ENCODE measurements at regions not wholly inside any gene's neighbourhood (a gene's known extent, or its start where the extent isn't known, plus 50 kb on each side); places are given as distances from the start of the nearest gene placed in this dataset.

GRCh38 chr2:9141706-9142460 lies 64.7 kb upstream of the ASAP2 start:
- no peak overlapping the region for H3K27ac Mint-ChIP-seq

GRCh38 chr2:9141091-9141667 lies 65.4 kb upstream of the ASAP2 start:
- Mint-ChIP-seq H3K36me3 (no peaks in the 10 kb centered on the region), H3K27ac (no peak overlapping the region), H3K4me3 (no peak overlapping the region), H3K9me3 (no peaks in the 10 kb centered on the region), H3K4me1 (no peaks in the 10 kb centered on the region)
- ATAC-seq, result no peak
- no peak for DNase-seq (ENCODE audit: low spot score in 2 of 2)

More at GRCh38 chr2:9141706-9142460, 64.7 kb upstream of the ASAP2 start:
- Mint-ChIP-seq H3K9me3 (no peaks in the 10 kb centered on the region), H3K36me3 (no peaks in the 10 kb centered on the region), H3K4me3 (no peak overlapping the region), H3K4me1 (no peaks in the 10 kb centered on the region)
- ATAC-seq, result no peak
- DNase-seq (ENCODE audit: low spot score in 2 of 2), result no peak

GRCh38 chr2:9140645-9141044 lies 66.0 kb upstream of the ASAP2 start:
- Mint-ChIP-seq H3K4me3 (no peak overlapping the region), H3K4me1 (no peaks in the 10 kb centered on the region), H3K27ac (no peak overlapping the region), H3K9me3 (no peaks in the 10 kb centered on the region), H3K36me3 (no peaks in the 10 kb centered on the region)
- ATAC-seq, result no peak
- no peak for DNase-seq (ENCODE audit: low spot score in 2 of 2)

- no peaks in the 10 kb centered on the region for H3K9me3 Mint-ChIP-seq
- no peaks in the 10 kb centered on the region for H3K4me1 Mint-ChIP-seq
- H3K27ac Mint-ChIP-seq, result no peak overlapping the region
- H3K36me3 Mint-ChIP-seq, result no peaks in the 10 kb centered on the region
- DNase-seq (ENCODE audit: low spot score in 2 of 2) (peak; percentile 66 to 85), ATAC-seq (peak; percentile 53)
- no peak overlapping the region for H3K4me3 Mint-ChIP-seq
These were observed 66.8 kb upstream of the ASAP2 start for GRCh38 chr2:9139491-9140443.

GRCh38 chr2:9137379-9138150 lies 69.0 kb upstream of the ASAP2 start:
- DNase-seq (ENCODE audit: low spot score in 2 of 2), result no peak
- Mint-ChIP-seq H3K36me3 (no peaks in the 10 kb centered on the region), H3K27ac (no peak overlapping the region), H3K4me1 (no peaks in the 10 kb centered on the region), H3K4me3 (no peak overlapping the region), H3K9me3 (peaks cover 6% of the 10 kb centered on the region)
- no peak for ATAC-seq

- Mint-ChIP-seq H3K9me3 (peaks cover 8% of the 10 kb centered on the region), H3K27ac (no peak overlapping the region), H3K36me3 (no peaks in the 10 kb centered on the region), H3K4me1 (no peaks in the 10 kb centered on the region), H3K4me3 (no peak overlapping the region)
- DNase-seq (ENCODE audit: low spot score in 2 of 2) (no peak), ATAC-seq (no peak)
These were observed 70.6 kb upstream of the ASAP2 start for GRCh38 chr2:9135822-9136558.

- H3K9me3 Mint-ChIP-seq, result peaks cover 7% of the 10 kb centered on the region
- no peak overlapping the region for H3K4me3 Mint-ChIP-seq
- ATAC-seq (no peak), DNase-seq (ENCODE audit: low spot score in 2 of 2) (no peak)
- no peak overlapping the region for H3K27ac Mint-ChIP-seq
- H3K36me3 Mint-ChIP-seq, result no peaks in the 10 kb centered on the region
- H3K4me1 Mint-ChIP-seq, result no peaks in the 10 kb centered on the region
These were observed 79.3 kb upstream of the ASAP2 start for GRCh38 chr2:9127316-9127715.

- Mint-ChIP-seq H3K4me1 (no peaks in the 10 kb centered on the region), H3K36me3 (no peaks in the 10 kb centered on the region), H3K4me3 (no peak overlapping the region), H3K9me3 (peaks cover 7% of the 10 kb centered on the region), H3K27ac (no peak overlapping the region)
- DNase-seq (ENCODE audit: low spot score in 2 of 2), result no peak
- ATAC-seq, result no peak
These were observed 80.1 kb upstream of the ASAP2 start for GRCh38 chr2:9126540-9126939.

- Mint-ChIP-seq H3K9me3 (peaks cover 7% of the 10 kb centered on the region), H3K36me3 (no peaks in the 10 kb centered on the region), H3K4me1 (no peaks in the 10 kb centered on the region), H3K4me3 (no peak overlapping the region), H3K27ac (no peak overlapping the region)
- no peak for DNase-seq (ENCODE audit: low spot score in 2 of 2)
- no peak for ATAC-seq
These were observed 82.3 kb upstream of the ASAP2 start for GRCh38 chr2:9124231-9124741.

- H3K4me1 Mint-ChIP-seq, result no peaks in the 10 kb centered on the region
- no peak for DNase-seq (ENCODE audit: low spot score in 2 of 2)
- no peak overlapping the region for H3K27ac Mint-ChIP-seq
- ATAC-seq, result peak; percentile 11
- no peak overlapping the region for H3K4me3 Mint-ChIP-seq
- H3K9me3 Mint-ChIP-seq, result peaks cover 7% of the 10 kb centered on the region
- no peaks in the 10 kb centered on the region for H3K36me3 Mint-ChIP-seq
These were observed 83.5 kb upstream of the ASAP2 start for GRCh38 chr2:9123069-9123468.

GRCh38 chr2:9122367-9122766 lies 84.2 kb upstream of the ASAP2 start:
- DNase-seq (ENCODE audit: low spot score in 2 of 2) (no peak), ATAC-seq (peak; percentile 48)
- peaks cover 7% of the 10 kb centered on the region for H3K9me3 Mint-ChIP-seq
- H3K4me1 Mint-ChIP-seq, result no peaks in the 10 kb centered on the region
- H3K36me3 Mint-ChIP-seq, result no peaks in the 10 kb centered on the region
- H3K27ac Mint-ChIP-seq, result no peak overlapping the region
- H3K4me3 Mint-ChIP-seq, result no peak overlapping the region

GRCh38 chr2:9118383-9118960 lies 88.1 kb upstream of the ASAP2 start:
- Mint-ChIP-seq H3K4me1 (no peaks in the 10 kb centered on the region), H3K27ac (no peak overlapping the region), H3K9me3 (no peaks in the 10 kb centered on the region), H3K4me3 (no peak overlapping the region), H3K36me3 (no peaks in the 10 kb centered on the region)
- DNase-seq (ENCODE audit: low spot score in 2 of 2), result no peak
- ATAC-seq, result no peak

GRCh38 chr2:9115229-9115628 lies 91.4 kb upstream of the ASAP2 start:
- Mint-ChIP-seq H3K9me3 (no peaks in the 10 kb centered on the region), H3K36me3 (no peaks in the 10 kb centered on the region), H3K4me1 (no peaks in the 10 kb centered on the region), H3K27ac (no peak overlapping the region), H3K4me3 (no peak overlapping the region)
- no peak for DNase-seq (ENCODE audit: low spot score in 2 of 2)
- ATAC-seq, result no peak

- ATAC-seq (no peak), DNase-seq (ENCODE audit: low spot score in 2 of 2) (no peak)
- H3K9me3 Mint-ChIP-seq, result no peaks in the 10 kb centered on the region
- H3K4me3 Mint-ChIP-seq, result no peak overlapping the region
- H3K27ac Mint-ChIP-seq, result no peak overlapping the region
- H3K4me1 Mint-ChIP-seq, result no peaks in the 10 kb centered on the region
- no peaks in the 10 kb centered on the region for H3K36me3 Mint-ChIP-seq
These were observed 92.2 kb upstream of the ASAP2 start for GRCh38 chr2:9114458-9114857.

Data from stimulated activated effector memory CD8-positive, alpha-beta T cell treated with anti-CD3 and anti-CD28 coated beads, Interleukin-12 subunit alpha, Interleukin-12 subunit beta, amount 100 ng/mL, for 72 hours (primary cell).